Urothelium cell line (cell line): ENCODE measurements at regions not wholly inside any gene's neighbourhood (a gene's known extent, or its start where the extent isn't known, plus 50 kb on each side); places are given as distances from the start of the nearest gene placed in this dataset.

Source experiments
- DNase-seq: peaks from one replicate; pipeline ENCODE4 v3.0.0; 2011; ENCODE audit warnings: low spot score, mixed read lengths
- FAIRE-seq: peaks from 2 replicates; lab custom pipeline; 2011; peaks lifted over from hg19 to GRCh38; lab: Jason Lieb, UNC

DNA sequence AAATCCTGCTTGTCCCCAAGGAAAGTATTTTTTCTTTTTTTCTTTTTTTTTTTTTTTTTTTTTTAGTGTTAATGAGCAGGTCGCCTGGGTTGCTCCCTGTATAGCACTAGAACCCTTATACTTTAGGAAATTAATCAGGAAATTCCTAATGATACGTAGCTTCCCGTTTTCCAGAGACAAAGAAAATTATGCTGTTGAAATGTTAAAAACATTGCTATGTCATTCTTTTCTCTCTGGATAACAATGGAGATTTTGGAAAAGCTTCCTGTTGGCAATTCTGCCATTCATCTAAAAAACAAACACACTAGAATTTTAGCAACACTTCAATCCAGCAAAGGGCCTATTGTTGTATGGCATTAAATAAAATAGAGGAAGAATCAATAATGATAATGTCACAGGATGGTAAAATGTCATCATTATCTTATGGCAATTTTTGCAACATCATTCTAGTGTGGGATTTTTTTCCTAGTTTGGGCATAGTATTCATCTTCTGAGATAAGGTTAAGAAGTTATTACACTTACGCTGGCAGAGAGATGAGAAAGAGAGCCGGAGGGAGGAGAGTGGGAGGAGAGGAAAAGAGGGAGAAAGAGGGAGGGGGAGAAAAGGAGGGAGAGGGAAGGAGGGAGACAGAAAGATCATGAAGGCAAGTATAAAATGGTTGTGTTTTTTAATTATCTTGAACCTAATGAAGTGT is 315.8 kb upstream of the PDE4D start:
- DNase-seq (no peak), FAIRE-seq (no peak)

DNA sequence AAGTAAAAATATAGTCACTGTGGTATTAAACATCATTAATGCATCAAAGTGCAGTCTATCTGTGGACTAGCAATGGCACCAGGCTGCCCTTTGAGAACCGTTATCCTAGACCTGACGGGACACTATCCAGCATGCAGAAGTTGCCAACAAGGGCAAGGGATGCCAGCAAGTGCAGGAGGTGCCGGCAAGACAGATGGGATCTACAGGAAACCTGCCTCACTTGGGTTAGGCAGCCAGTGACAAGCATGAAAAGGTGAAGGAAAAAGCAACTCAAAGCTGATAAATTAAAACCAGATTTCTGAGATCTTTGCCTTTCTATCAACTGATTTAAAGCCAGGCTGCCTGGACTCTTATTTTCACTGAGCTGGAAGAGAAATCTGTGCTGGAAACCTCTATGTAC is 315.2 kb upstream of the PDE4D start:
- no peak for DNase-seq

DNA sequence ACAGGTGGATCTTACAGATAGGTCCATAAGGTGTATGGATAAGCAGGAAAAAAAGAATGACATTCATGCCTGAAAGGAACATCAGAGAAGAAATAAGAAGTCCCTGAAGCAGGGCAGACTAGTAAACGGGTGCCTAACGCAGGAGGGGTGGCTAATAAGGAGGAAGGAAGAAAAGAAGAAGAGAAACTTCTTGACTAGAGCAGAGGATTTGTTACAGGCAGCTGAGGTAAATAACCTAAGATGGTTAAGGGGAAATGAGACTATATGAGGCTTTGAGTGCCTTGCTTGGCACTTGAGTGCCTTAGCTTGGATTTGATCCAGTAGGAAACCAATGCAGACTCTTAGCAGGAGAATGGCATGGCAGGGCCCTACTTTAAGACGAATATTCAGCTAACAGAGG is 313.5 kb upstream of the PDE4D start:
- FAIRE-seq (no peak), DNase-seq (no peak)

More for the DNA sequence above, 315.2 kb upstream of the PDE4D start:
- no peak for FAIRE-seq

DNA sequence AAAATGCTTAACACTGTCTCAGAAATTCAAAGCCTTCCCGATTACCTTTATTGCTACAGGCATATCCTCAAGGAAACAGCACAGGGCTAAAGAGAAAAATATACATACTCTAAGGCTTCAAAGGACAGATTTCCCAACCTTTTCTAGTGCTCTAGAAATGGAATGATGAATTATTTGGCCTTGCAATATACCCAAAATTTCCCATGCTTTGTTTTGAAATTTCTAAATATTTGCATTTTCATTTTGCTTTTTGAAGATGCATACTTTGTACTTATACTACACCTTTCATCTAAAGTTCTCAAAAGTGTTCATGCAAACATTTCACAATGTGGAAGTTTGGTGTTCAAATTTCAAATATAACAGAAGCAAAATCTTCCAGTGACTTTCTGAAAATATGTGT is 312.7 kb upstream of the PDE4D start:
- DNase-seq, result no peak
- FAIRE-seq, result no peak

DNA sequence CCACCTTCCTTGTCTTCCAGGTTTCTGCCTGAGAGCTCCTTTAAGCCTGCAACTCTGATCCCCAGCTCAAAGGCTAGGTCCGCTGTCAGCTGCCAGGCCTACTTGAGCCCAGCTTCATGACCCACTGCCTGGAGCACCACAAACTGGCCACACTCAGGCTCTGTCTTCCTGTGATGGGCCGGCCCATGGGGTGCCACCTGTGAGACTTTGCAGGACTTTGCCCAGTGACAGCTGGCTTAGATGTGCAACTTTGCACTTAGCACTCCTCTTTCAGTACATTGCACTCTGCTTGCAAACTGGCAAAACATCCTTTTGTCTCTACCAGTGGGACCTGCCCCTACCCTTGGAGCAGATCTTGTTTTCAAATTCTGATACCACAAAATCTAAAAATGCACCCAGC is 311.5 kb upstream of the PDE4D start:
- DNase-seq, result no peak
- FAIRE-seq, result no peak

DNA sequence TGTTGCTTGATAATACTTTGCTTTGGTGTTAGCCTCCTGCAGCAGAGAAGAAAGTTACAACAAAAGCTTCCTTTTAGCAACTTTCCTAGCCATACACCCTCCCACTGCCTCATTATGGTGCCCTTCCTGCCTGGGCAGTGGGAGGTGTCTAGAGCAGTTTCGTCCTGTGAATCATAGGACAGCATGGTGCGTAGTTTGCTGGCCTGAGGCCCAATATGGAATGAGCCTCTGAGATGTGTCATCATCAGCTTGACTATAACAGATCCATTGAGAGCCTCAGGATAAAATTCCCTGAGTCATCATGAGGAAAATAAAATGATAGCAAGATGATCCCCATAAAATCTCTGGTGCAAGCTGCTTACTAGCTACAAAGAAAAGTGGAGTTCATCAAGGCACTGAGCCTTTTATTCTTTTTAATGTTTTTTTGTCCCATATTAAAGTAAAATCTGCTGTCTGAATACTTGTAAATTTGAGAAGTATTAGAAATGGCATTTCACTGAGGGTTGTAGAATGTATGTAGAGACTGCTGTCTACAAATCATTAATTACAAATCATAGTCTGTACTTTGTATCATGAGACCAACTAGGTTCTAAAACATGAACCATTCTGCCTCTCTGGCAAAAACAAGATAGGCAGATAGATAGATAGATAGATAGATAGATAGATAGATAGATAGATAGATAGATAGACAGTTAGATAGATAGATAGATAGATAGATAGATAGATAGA is 303.0 kb upstream of the PDE4D start:
- FAIRE-seq, result peak; percentile 70
- DNase-seq, result peak; percentile 85

DNA sequence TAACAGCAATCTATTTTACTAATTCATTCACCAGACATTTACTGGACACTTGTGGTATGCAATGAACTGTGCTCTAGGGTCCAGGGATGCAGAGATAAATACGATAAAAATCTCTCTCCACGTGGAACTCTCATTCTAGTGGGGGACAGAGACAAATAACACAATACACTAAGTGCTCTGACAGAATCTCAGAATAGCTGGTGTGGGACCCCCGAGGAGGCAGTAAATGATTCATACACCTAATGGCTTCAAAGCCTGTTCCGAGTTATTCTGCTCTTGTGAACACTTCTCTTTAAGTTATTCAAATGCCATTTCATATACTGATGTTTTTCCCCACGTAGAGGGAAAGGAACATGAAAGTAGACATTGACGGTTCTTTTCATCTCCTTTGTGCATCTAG is 302.0 kb upstream of the PDE4D start:
- FAIRE-seq (peak; percentile 9), DNase-seq (no peak)

DNA sequence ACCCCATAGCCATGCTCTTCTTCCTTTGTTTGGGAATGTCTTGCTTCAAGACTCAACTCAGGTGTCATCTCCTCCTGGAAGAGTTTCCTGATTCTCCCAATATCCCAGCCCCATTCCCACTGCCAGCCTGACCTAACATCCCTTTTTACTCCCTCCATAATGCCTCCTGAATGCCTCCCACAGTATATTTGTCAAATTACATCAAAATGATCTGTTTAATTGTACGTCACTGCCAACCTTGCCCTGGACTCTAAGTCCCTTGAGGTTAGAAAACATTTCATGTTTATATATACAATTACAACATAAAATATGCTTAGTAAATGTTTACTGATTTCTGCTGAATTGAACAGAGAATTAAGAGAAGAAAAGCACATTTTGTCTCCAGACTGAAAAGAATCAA is 301.6 kb upstream of the PDE4D start:
- no peak for FAIRE-seq

DNA sequence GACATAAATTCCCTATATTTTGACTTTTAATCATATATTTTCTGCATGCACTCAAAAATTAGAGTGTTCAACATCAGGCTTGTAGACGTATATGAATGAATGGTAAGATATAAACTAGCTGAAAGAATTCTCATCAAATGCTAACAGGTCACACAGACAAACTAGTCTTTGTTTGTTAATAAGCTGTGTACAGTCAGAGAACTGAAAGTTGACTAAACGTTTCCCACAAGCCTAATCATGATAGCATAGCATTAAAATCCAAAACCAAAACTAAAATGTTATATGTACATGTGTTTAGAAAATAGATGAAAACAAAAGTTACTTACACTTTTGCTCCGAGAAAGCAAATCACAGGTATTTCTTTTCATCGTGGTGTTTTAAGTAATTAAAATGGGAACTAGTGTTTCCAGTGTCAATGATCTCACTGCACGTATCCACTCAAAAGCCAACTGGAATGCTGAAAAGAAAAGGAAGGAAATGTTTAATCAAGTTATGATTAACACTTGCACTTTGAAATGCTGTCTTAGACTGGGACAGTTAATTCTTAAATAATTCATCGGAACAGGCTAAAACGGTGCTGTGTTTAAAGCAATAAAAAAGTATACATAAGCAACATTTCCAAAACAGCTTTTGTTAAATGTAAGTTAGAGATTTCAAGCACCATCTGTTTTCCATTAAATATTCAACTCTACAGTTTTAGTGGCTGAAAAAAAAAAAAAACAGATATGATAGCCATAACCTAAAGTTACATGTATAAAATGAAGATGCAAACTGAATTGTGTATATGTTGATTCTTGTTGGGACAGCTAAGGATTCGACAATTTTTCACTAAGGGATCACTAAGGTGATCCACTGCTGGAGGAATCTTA is 291.9 kb upstream of the PDE4D start:
- FAIRE-seq (no peak), DNase-seq (no peak)

More for the DNA sequence above, 301.6 kb upstream of the PDE4D start:
- DNase-seq, result no peak

DNA sequence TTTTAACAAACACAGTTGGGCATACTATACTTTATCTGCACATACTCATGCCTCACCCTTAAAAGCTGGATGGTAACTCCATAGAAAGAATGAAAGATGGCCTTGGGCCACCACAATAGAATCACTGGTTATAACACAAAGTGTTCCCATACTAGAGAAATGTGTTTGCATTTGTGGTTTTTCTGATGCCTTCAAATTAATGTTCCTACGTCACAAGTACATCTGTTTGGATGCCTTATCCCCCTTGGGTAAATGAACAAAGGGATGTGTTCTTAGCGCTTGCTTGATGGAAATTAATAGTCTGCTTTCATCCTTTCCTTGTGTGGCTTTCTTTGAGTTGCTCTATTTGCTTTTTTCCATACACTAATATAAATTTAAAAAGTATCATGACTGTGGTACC is 291.1 kb upstream of the PDE4D start:
- no peak for FAIRE-seq
- DNase-seq, result no peak

DNA sequence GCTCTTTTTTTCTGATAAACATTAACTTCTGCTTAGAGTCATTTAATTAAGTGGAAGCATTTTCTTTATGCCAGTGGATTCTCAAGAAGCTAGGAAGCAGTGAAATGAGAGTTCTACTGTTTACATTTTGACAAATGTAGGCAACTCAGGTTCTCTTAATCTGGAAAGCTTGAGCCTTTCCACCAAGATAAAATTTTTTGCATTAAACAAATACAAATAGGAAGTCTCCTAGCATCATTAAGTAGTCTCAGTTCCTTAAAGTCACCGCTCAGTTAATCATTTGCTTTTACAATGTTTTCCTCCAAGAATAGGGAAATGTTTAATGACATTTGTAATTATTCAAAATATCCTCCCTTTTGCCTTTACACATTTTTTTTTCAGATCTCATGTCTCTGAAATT is 290.4 kb upstream of the PDE4D start:
- DNase-seq, result no peak
- FAIRE-seq, result no peak

DNA sequence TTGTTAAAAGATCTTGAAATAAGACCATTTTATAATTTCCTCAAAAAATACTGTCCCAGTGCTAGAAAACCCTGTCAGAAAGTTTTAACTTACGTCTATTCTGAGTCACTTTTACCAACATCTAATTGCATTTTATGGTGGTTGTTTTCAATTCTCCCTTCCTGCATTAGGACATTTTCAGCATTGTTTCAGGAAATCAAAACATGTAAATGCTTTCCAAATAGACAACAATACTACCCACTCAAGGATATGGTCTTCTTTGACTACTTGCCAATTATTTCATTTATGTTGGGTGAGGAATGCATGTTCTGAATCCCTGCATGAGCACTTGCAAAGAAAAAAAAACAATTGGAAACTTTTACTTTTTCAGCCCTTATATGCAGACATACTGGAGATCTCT is 284.6 kb upstream of the PDE4D start:
- DNase-seq (no peak), FAIRE-seq (no peak)

DNA sequence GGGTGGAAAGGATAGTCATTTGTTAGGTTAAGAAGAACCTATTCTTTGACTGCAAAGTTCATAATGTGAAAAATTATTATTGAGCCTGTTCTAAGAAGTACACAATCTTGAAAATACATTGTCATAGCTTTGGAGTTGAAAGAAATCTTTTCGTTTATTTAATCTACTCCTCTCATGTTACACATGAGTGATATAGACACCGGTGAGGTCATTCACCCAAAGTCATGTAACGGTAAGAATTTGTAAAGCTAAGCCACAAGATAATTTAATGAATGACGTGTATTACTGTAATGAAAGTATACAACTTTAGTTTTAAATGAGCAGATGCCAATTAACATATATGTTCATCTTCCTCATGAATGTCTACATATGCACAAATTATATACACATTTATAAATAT is 284.1 kb upstream of the PDE4D start:
- FAIRE-seq (no peak), DNase-seq (no peak)

DNA sequence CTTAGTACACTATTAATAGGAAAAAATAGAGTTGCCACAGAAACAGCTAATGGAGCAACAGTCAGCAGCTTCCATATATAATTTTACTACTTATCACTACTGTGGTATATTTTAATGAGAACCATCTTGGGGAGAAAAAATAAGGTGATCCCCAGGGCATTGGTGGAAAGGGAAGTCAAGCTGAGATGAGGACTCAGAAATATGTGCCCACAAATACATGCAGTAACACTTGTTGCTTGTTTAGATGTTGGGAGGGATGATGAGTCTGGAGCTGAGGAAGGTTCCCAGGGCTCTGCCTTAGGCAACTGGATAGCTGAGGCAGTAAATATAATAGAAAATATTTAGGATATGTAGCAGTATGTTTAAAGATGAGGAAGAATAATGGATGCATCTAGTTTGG is 280.1 kb upstream of the PDE4D start:
- no peak for DNase-seq
- no peak for FAIRE-seq

DNA sequence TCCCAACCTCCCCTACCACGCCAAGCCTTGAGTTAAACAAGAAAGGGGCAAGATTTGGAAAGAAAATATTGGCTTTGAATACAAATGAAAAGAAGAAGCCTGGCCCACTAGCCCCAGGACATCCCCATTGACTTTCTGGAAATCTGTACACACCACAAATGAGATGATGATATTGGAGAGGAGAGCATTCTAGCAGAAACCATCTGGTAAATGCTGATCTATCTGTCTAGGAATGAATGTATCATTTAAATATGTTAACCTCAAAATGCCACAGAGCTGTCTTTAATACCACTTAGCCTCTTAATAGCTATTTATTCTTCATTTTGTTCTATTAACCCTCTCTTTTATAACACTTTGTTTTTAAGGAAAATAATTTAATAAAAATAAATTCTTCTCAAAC is 270.2 kb upstream of the PDE4D start:
- DNase-seq (no peak), FAIRE-seq (no peak)

DNA sequence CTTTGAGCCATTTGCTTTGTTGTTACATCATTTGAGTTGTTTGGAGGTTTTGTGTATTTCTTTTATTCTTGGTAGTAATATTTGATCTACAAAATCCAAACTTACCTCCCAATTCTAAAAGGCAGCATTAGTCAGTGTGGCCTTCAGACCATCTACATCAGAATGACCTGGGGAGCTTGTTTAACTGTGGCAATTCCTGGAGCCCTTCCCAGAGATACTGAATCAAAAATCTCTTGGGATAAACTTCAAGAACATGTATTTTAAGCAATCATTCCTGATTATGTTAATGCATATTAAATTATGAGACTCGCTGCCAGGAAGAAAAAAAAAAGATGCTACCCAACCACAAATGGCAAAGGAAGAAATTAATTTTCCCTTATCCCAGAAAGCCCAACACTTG is 268.9 kb upstream of the PDE4D start:
- no peak for FAIRE-seq

DNA sequence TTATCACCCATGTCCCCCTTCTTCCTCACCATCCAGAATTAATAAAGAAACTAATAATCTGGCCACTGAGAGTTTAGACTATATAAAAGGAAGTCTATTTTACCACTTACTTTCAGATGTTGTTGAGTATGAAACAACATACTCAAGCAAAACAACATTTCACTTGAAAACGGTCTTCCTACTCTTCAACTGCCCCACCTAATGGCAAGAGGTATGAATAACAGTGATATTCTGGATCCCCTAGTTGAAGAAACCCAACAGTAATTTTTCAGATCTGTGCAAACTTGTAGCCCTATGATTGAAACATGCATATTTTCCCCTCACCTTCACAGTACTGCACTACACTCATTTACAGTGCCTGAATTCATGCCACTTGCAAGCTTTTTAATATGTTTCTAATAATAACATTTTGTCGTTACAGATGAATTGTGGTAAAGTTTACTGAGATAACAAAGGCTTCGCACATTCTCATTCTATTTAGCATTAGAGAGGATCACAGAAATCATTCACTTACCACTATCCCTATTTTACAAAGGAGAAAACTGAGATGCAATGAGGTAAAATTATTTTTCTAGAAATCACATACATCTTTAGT is 267.9 kb upstream of the PDE4D start:
- no peak for FAIRE-seq
- DNase-seq, result peak; percentile 15

More for the DNA sequence above, 268.9 kb upstream of the PDE4D start:
- no peak for DNase-seq

DNA sequence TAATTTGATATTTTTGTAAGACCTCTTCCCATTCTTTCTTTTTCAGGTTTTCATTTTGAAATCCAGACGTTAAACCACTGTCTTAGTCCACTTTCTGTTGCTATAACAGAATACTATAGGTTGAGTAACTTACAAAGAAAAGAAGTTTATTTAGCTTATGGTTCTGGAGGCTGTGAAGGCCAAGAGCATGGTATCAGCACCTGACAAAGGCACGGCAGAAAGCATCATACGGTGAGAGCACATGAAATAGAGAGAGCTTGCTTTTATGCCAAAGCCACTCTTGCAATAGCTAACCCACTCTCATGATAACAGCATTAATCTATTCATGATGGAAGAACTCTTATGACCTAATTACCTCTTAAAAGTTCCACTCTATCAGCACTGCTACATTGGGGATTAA is 255.6 kb upstream of the PDE4D start:
- FAIRE-seq, result no peak
- DNase-seq, result no peak

DNA sequence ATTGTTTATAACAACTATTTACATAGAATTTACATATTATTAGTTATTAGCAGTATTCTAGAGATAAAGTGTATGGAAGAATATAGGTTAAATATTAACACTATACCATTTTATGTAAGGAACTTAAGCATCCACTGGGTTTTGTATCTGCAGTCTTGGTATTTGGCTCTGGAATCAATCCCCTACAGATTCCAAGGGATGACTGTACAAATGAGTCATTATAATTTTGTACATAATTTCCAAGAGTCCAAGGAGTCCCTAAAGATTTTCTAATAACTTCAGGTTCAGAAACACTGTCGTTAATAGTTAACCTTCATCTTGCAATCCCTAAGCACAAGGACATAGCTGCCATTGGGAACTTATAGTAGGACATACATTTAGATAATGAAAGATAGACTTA is 254.8 kb upstream of the PDE4D start:
- FAIRE-seq (no peak), DNase-seq (peak; percentile 11)

DNA sequence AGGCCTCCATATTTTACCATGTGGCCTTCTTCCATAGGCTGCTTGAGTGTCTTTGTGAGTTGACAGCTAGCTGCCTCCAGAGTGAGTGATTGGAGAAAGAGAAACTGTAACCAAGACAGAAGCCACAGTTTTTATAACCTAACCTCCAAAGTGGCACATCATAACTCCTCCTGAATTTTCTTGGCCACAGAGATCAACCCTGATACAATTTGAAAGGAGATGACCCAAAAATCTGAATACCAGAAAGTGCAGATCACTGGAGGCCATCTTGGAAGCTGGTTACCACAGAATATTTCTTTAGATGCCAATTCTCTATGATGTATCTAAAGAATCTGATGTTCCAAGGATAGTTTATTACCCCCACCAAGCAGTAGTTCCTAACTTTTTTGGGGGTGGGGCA is 254.3 kb upstream of the PDE4D start:
- FAIRE-seq (no peak), DNase-seq (no peak)

DNA sequence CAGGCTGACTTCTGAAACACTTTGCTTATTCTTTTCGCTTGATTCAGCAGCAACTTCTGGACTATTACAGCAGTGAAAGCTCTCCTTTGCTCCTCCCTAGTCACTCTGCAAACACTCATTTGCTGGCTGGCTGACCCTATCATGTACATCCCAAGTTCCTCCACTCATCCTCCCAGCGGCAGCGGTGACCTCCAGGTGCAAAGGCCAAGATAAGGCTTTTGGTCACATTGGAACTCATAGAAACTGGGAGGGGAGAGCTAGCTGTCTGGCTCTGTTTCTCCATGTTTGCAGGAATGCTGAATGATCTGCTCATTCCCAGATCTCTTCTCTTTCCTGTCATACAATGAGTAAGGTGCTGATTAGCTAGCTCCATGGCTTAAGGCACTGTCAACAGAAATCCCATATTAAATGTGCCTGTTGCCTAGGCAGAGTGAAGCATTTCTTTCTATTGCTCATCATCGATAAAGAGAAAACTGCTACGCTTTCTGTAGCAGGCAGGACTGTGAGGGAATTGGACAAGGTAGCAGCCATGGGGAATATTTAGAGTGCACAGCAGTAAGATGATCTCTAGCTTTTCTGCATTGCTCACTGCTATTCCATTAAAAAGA is 250.5 kb upstream of the PDE4D start:
- DNase-seq (no peak), FAIRE-seq (no peak)
